ENCODE measurements at regions not wholly inside any gene's neighbourhood (a gene's known extent, or its start where the extent isn't known, plus 50 kb on each side); places are given as distances from the start of the nearest gene placed in this dataset.

DNA sequence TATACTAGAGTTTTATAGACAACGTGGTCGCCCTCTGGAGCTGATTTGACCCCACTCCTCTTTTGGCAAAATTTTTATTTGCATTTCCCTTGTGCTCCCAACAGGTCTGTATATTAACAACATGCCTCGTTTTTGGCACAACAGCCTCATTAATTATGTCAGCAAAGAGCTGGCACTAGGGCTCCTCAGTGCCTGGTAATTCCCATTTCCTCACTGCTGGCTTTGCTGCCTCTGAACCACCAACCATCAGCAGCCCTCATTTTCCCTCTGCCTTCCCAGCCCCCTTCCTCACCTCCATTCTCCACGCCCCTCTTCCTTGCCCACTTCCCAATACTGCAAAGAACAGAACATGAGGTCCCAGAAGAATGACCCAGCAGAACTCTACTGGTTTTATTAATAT is 204.8 kb downstream of the ABHD5 start:
- TF ChIP-seq POLR2A (IDR thresholded peaks at IDR 0.05) (no peak), EP300 (IDR thresholded peaks at IDR 0.05) (no peak), CTCF (IDR thresholded peaks at IDR 0.05) (no peak)

Data from stomach (tissue), 4 donors.